ENCODE measurements at regions not wholly inside any gene's neighbourhood (a gene's known extent, or its start where the extent isn't known, plus 50 kb on each side); places are given as distances from the start of the nearest gene placed in this dataset.

DNA sequence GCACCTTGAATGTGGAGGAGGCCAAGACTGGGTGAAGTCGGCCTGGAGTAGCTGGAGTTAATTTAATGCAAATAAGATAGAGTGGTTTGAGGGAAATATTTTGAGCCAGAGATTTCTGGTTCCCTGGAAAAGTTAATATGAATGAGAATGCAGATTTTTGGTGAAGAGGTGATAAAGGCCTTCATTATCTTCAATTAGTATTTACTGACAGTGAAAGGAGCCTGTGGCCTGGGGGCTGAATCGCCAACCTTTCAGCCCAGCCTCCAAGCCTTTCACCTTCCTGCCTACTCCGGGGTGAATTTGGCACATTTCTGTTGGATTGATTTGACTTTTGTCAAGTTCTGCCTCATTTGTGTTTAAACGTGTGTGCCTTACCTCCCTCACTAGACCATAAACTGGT, 147.8 kb downstream of the SOX2 start:
- no peak for DNase-seq (ENCODE audit: low spot score)

DNA sequence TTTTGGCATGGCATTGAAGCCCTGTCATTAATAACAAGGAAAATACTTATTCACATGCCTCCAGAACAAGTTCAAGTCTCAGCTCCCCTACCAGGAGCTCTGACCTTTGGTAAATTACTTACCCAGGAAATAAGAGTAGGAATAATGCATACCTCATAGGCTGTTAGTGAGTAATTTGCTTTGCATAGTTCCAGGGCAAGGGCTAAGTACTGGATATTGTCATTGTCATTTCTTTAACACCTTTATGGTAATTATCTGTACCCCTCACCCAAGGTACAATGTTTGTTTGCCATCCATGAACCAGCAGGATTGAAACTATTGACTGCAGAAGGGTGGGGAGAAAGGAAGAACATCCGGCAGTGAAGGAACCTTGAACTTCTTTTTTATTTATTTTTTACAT, 148.5 kb downstream of the SOX2 start:
- DNase-seq (ENCODE audit: low spot score) = no peak

DNA sequence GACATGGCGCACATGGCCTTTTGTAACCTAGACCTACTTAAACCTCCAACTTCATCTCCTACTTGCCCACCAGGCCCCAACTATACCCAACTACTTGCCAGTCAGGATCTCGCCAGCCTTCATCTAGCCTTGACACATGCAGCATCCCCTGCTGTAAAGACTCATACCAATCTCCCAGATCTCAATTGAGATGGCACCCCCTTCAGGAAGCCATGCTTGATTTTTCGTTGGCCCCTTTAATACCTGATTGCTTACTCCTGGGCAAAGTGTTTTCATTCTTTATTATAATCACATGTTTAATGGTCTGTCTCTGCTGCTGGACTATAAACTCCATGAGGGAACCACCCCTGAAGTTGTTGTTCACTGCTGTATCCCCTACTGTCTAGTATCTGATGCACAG, 150.8 kb downstream of the SOX2 start:
- no peak for DNase-seq (ENCODE audit: low spot score)

DNA sequence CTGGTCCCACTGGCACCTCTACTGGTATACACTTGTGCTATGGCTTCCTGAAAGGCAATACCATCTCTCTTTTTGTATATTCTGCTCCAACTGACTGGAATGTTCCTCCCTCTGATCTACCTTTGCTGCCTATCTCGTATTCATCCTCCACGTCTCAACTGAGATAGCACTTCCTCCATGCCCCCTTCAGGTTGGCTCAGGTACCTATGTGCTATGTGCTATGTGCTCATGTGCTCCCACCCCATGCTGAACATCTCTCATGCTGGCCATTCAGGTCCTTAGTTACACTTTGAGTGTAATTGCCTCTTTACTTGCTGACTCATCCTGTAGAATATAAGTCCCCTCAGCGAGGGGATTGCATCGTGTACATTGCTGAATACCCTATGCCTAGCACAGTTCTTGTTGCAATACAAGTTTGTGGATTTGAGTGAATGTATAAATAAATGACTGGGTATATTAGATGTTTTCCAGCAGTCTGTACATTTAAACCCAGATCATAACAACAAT, 156.9 kb downstream of the SOX2 start:
- DNase-seq (ENCODE audit: low spot score) = no peak

DNA sequence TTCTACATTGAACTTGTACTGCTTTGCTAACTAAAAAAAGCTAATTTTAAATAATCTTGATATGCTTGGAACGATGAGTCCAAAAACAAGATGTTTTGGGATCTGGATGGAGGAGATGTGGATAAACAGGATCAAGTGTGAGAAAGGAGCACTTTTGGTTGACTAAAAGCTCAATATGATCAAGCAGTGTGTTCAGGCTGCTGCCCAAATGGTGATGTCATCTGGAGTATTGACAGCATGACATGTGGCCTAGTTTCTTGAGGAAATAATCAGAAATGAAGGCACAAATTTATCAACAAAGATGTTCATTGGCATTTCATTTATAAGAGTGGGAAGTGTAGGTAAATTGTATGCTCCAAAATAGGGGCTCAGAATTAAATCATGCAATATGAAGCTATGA, 161.2 kb downstream of the SOX2 start:
- DNase-seq (ENCODE audit: low spot score) = peak; percentile 26

DNA sequence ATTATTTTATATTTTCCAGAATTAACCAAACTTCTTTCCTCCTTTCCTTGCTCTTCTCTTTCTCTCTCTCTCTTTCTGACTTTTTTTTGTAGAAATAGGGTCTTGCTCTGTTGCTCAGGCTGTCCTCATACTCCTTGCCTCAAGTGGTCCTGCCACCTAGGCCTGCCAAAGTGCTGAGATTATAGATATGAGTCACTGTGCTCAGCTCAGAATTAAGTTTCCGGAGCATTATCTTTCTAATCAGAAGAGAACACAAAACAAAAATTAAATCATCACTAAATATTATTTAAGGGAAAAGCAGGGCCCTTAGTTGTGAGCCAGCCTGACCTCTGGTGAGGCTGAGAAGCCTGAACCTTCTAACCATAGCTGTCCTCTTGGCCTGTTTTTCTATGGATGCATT, 168.2 kb downstream of the SOX2 start:
- no peak for DNase-seq (ENCODE audit: low spot score)

DNA sequence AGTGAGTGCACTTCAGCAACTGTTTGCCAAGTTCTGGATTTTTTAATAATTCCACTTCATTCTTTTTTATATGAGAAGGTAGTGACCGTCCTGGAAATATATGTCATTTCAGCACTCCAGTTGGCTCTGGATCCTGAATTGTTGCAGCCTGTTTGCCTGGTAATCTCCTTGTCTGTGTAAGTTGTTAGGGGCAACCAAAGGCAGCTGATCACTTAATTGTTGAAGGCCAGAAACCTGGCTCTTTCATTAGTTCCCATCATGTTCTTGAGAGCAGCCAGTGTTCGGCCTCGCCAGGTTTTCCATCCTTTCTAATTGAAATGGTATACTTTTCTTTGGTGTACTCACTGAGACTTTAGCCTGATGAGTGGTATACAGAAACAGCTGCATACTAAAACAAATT, 168.6 kb downstream of the SOX2 start:
- no peak for DNase-seq (ENCODE audit: low spot score)

DNA sequence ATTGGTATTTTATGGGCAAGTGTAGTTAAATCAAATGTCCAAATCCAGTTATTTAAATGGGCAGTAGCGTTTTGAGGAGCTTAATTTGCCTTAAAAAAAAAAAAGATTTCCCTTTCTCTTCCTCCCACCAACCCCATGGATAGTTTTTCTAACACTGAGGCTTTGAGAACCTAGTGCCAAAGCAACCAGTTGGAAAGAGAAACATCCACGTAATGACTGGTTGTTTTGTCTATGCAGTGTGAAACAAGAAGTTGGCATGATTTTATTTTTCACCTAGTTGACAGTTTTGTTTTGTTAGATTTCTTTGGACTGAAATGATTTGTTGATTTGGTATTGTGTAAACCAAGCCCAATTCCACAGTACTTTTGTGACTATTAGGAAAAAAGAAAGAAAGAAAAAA, 170.0 kb downstream of the SOX2 start:
- no peak for DNase-seq (ENCODE audit: low spot score)

DNA sequence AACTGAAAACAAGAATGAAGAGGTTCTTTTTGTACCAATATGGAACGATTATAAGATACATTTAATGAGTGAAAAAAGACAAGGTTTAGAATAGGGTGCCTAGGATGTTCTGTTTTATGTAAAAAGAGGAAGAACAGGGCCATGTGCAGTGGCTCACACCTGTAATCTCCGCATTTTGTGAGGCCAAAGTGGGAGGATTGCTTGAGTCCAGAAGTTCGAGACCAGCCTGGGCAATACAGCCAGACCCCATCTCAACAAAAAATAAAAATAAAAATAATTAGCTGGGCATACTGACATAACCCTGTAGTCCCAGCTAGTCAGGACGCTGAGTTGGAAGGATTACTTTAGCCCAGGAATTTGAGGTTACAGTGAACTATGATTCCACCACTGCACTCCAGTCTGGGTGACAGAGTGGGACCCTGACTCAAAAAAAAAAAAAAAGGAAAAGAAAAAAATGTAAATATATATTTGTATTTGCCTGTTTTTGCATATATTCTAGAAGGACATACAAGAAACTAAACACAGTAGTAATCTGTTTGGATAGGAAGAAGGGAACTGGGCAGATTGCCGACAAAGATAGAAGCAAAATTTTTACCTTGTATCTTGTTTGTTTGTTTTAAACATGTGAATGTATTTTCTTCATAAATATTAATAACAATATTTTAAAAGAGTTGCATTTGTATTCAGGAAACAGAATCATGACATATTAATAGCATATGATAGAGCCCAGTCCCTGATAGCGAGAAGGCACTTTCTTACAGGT, 174.3 kb downstream of the SOX2 start:
- no peak for DNase-seq (ENCODE audit: low spot score)

DNA sequence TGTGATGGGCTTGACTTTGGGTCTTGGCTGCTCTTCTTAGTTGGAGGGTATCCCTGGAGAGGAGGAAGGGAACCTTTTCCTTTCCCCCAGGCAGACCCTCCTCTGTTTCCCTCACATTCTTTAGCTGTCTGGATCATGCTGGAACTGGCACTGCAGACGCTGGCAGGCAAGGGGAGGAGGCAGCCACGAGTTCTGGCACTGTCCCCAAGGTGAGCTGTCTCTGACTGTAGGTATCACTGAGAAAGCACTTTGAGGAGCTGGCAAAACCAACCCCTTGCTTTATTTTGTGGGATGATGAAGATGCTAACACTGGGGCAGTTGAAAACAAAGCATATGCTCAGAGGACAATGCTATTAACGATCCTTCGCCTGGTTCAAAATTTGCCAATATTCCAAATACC, 175.0 kb downstream of the SOX2 start:
- DNase-seq (ENCODE audit: low spot score) = no peak

DNA sequence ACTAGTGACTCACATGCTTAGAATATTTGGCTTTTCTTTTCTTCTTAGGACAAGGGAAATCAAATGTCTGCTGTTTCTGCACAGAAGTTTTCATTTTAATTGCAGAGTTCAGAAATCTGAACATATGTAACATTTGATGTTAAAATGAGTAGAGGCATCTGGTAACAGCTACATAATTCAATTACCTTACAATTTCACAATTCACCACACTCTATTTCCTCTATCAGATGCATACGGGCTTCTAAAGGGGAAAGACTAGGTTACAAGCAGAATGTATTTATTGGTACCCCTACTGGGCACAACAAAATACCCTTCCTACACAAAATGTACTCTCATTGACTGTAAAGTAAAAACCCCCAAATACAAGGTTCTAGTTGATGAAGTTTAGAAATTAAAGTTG, 176.0 kb downstream of the SOX2 start:
- DNase-seq (ENCODE audit: low spot score) = no peak

DNA sequence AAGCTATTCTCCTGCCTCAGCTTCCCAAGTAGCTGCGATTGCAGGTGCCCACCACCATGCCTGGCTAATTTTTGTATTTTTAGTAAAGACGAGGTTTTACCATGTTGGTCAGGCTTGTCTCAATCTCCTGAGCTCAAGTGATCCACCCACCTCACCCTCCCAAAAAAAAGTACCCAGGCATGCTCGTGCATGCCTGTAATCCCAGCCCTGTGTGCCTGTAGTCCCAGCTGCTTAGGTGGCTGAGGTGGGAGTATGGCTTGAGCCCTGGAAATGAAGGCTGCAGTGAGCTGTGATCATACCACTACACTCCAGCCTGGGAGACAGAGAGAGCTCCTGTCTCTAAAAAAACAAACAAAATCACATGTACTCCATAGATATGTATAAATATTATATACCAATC, 176.5 kb downstream of the SOX2 start:
- DNase-seq (ENCODE audit: low spot score) = no peak

DNA sequence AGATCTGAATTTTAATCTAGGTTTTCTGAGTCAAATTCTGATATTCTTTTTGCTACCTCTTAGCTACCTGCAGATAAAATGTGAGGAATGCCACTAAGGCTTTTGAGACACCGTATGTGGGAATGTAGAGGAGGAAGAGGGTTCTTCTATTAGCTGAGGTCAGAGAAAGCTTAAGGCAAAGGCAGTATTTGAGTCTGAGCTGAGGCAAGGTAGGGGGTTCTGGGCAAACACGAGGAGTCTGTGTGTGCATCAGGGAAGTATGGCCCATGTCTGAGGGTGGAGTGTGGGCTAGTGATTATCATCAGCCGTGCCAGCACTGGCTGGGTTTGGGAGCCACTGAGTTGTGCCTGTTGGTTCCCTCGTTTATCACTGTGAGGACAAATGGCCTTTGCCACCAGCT, 181.1 kb downstream of the SOX2 start:
- DNase-seq (ENCODE audit: low spot score) = no peak

DNA sequence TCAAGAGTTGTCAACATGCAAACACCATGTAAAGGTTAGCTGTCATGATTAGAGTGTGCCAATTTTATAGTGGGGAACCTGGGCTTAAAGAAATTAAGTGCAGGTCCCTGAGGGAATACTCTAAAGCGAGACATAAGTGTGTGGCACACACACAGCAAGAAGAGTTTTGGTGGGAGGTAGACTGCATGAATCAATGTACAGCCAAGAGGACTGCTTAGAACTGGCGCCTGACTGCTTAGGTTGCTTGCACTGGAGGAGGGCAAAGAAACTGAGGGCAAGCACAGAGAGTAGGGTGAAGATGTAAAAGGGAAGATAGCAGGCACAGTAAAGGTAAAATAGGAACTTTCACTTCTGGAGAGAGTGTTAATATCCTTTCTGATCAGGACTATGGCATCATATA, 184.9 kb downstream of the SOX2 start:
- DNase-seq (ENCODE audit: low spot score) = no peak

DNA sequence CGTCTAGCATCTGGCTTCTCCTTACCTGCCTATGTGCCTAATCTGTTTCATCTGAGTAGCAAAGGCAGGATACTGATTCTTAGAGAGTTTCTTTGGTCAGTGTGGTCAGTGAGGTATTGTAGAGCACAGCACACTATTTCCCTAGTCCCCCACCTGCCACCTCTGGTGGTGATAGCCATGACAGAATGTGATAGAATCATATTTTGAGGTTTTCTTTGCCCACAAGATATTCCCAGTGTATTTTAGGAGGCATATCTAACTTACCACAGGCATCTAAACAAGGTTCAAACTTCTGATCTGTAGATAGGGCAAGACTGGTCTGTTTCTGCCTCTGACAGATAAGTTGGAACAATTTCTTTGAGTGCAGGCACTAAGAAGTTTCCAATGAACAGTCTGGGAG, 188.0 kb downstream of the SOX2 start:
- no peak for DNase-seq (ENCODE audit: low spot score)

DNA sequence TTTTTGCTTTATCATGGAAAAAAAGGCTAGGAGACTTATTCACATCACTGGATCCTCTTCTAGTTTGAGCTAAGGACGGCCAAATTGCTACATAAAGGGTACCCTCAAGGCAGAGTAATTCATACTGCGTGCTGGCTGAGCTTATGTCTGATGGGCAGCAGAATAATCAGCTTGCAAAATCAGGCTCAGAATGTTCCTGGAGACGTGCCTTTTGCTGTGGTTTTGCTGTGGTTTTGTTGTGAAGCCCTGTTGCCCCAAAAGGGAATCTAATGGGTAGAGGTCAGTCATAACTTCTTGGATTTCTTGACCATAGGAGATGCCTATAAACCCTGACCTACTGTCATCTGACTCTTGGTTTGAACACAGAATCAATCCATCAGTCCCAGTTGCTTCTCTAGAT, 189.9 kb downstream of the SOX2 start:
- DNase-seq (ENCODE audit: low spot score) = no peak

DNA sequence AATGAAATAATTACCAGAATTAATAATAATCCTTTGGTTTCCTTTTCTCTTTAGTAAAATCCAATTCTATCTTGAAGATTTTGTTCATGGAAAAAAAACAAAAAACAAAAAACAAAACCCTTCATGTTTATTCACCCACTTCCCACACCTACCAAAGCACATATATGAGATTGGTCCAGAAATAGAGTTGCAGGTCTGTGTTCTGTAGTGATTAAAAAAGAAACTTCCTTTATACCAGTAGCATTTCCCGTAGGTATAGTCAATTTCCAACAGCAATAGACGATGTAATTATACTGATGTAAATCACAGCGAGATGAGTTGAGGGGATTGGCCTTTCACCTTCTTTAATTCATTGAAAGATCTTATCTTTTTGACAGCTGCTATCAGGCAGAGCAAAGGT, 194.6 kb downstream of the SOX2 start:
- no peak for DNase-seq (ENCODE audit: low spot score)

DNA sequence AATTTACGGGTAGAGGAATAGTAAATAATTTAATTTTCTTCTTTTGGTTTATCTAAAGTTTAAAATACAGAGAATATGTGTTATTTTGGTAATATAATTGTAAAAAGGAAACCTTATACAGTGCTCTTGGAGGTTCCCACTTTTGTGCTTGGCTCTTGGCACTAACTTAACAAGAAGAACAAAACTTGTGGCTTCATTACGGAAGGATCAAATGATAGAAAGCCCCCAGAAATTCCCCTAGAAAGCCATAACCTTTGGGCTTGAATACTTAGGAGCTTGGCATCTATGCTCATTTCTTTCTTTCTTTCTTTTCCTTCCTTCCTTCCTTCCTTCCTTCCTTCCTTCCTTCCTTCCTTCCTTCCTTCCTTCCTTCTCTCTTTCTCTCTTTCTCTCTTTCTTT, 197.5 kb downstream of the SOX2 start:
- no peak for DNase-seq (ENCODE audit: low spot score)

DNA sequence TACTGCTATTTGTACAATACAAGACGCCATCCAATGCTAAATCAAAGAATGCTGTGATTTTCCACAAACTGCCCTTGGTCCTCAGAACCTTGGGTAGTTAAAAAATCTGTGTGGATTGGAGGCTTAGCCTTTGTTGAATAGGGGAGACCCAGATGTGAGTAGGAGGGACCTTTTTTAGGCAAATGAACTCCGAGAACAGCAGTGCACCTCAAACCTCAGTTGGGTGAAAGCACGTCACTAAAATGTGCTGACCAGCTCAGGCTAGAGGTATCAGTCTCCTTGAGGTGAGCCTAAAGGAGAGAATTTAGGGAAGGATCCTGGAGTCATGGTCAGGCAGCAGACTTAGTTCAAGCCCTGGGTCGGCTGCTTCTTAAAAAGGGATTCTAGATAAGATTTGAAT, 200.7 kb downstream of the SOX2 start:
- no peak for DNase-seq (ENCODE audit: low spot score)

DNA sequence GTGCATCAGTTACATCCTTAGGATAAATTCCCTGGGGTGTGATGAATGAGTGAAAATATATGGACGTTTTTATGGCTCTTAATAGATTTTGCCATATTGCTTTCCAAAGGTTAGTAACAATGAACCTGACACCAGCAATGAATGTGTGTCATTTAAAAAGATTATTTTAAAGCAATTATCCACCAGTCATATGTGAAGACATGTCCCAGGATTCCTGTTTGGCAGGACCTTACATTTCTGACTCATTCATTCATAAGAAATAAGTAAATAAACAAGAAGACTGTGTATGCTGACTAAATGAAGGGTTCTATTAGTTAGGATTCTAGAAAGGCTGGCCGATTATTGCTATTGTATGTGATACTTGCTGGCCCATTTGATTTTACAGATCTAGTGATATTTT, 201.5 kb downstream of the SOX2 start:
- no peak for DNase-seq (ENCODE audit: low spot score)

DNA sequence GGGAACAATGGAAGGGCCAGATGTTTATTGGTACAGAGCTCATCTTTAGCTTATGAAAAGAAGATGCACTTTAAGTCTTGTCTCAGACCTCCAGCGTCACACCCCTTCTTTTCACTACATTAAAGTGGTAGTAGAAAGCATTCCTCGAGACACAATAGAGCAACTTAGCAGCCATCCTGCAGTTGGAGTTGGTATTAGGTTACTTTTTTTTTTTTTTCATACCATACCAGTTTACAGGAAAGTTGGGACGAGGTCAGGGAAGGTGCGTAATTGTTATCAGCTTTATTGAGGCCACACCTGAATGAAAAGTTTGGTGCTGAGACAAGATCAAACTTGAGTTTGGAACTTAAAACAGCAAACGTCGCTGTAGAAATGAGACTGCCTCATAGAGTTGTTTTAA, 203.8 kb downstream of the SOX2 start:
- no peak for DNase-seq (ENCODE audit: low spot score)

DNA sequence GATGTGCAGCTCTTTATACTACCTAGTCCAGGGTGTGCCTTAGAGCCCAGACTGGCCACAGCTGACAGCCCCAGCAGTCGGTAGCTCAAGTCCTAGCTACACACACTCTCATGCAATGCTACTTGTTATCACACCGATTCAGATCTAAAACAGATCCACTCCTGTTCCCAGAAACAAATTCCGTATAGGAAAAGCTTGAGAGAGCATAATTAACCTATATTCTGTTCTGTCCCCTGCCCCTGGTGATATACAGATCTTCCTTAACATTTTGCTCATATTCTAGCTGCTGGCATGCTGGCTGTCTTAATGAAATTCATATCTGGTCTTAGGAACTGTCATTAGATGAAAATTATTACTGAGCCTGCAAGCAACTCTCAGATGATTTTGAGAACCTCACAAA, 204.3 kb downstream of the SOX2 start:
- no peak for DNase-seq (ENCODE audit: low spot score)

DNA sequence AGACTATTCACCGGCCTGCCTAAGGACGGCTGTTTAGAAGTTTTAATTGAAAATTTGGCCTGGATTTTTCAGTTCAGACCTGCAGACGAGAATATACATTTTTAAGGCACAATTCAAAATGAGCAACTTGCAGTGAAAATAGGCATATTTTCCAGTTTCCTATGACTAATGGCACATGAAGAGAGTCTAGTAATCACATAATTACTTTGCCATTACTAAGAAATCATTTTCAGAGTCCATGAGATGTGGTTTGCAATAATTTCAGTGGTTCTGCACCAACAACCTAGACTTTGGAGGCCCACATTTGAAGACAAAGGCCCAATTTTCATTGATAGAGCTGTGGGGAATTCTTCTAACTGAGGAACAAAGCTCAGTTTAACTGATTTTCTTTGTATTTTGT, 205.3 kb downstream of the SOX2 start:
- DNase-seq (ENCODE audit: low spot score) = no peak

DNA sequence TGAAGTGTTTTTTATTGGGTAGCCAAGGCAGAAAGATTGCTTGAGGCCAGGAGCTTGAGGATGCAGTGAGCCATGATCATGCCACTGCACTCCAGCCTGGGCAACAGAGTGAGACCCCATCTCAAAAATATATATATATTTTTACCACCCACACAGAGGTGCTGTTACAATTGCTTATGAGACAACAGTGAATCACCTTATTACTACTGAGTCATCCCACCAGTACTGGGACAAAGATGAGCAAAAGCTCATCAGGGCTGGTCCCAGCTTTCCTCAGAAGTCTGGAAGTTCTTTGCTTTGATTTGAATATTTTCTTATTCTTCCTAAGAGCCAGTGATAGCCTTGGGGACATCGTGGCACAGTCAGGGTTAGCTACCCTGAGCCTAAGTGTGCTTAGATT, 207.7 kb downstream of the SOX2 start:
- no peak for DNase-seq (ENCODE audit: low spot score)

DNA sequence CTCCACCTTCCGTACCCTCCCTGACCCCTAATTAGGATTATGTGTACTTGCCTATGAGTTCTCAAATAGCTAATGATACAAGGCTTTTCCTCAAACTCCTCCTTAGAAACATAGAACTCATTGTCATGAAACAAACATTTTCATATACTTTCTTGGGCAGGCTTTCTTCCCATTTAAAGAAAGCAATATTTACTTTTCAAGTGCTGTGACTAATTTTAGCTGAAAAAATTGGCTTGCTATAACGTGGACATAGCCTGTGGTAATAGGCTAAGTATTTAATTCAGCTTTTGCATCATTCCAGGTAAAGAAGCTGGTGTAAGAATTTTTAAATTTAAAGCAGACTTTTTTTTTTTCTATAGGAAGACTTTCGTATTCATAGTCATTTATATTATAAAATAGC, 208.7 kb downstream of the SOX2 start:
- no peak for DNase-seq (ENCODE audit: low spot score)

All from globus pallidus (tissue), 1 donor.